Left ventricle myocardium inferior (tissue), 1 donor: ENCODE measurements at regions not wholly inside any gene's neighbourhood (a gene's known extent, or its start where the extent isn't known, plus 50 kb on each side); places are given as distances from the start of the nearest gene placed in this dataset.

ENCODE experiments used
- DNase-seq: peaks from one replicate; pipeline ENCODE4 v3.0.0-alpha.2; 2020
- H3K27ac ChIP-seq: fragments of 200-600 bp; replicated peaks from 2 replicates; pipeline ENCODE4 v1.8.0; 2021
- H3K27me3 ChIP-seq: fragments of 200-600 bp; 2 replicates; pipeline ENCODE4 v1.8.0; 2021; ENCODE audit warnings: low read depth
- H3K36me3 ChIP-seq: fragments of 200-600 bp; 2 replicates; pipeline ENCODE4 v1.8.0; 2021
- H3K4me1 ChIP-seq: fragments of 200-600 bp; 2 replicates; pipeline ENCODE4 v1.8.0; 2021
- H3K4me3 ChIP-seq: fragments of 200-600 bp; 2 replicates; pipeline ENCODE4 v1.8.0; 2021; ENCODE audit warnings: mild to moderate bottlenecking, moderate library complexity
- H3K9me3 ChIP-seq: fragments of 200-600 bp; replicated peaks from 2 replicates; pipeline ENCODE4 v1.8.0; 2021
- CTCF ChIP-seq: fragments of 200-600 bp; IDR thresholded peaks from 2 replicates; pipeline ENCODE4 v1.8.0; 2021; ENCODE audit warnings: antibody characterized with exemption, mild to moderate bottlenecking, borderline replicate concordance
- intact Hi-C: fragments of 100-400 bp; cut with micrococcal nuclease; formaldehyde crosslinking; loops from one replicate; pipeline ENCODE4 v1.11.0; 2022
- donor health status: DM: no; HTN: yes; CAD: no; lungs with severe emphysema.

- intact Hi-C loops = no loop called here
Measured at GRCh38 chr4:36737691-36738090, 456.3 kb downstream of the DTHD1 start.

GRCh38 chr4:36740796-36741310 is 459.4 kb downstream of the DTHD1 start:
- Histone ChIP-seq H3K4me1 (no peaks in the 10 kb centered on the region), H3K9me3 (no peaks in the 10 kb centered on the region), H3K4me3 (no peak overlapping the region), H3K27ac (no peak overlapping the region), H3K36me3 (no peaks in the 10 kb centered on the region), H3K27me3 (no peaks in the 10 kb centered on the region)
- intact Hi-C loops = no loop called here
- no peak for DNase-seq
- TF ChIP-seq CTCF = no peak

More at GRCh38 chr4:36737691-36738090, 456.3 kb downstream of the DTHD1 start:
- no peak for DNase-seq
- no peaks in the 10 kb centered on the region for H3K4me1 ChIP-seq
- no peak for TF ChIP-seq CTCF
- H3K36me3 ChIP-seq = no peaks in the 10 kb centered on the region
- no peaks in the 10 kb centered on the region for H3K9me3 ChIP-seq
- no peak overlapping the region for H3K27ac ChIP-seq
- no peaks in the 10 kb centered on the region for H3K27me3 ChIP-seq
- H3K4me3 ChIP-seq = no peak overlapping the region

GRCh38 chr4:36747277-36748129 is 466.1 kb downstream of the DTHD1 start:
- H3K36me3 ChIP-seq = no peaks in the 10 kb centered on the region
- no peaks in the 10 kb centered on the region for H3K4me1 ChIP-seq
- no peak for TF ChIP-seq CTCF
- no peak overlapping the region for H3K27ac ChIP-seq
- H3K9me3 ChIP-seq = no peaks in the 10 kb centered on the region
- DNase-seq = no peak
- intact Hi-C loops = no loop called here
- H3K4me3 ChIP-seq = no peak overlapping the region
- H3K27me3 ChIP-seq = no peaks in the 10 kb centered on the region

- no peak for DNase-seq
Measured at GRCh38 chr4:36753048-36753447, 471.6 kb downstream of the DTHD1 start.

More at GRCh38 chr4:36753048-36753447, 471.6 kb downstream of the DTHD1 start:
- no peaks in the 10 kb centered on the region for H3K36me3 ChIP-seq
- no peaks in the 10 kb centered on the region for H3K27me3 ChIP-seq
- TF ChIP-seq CTCF = no peak
- no peaks in the 10 kb centered on the region for H3K9me3 ChIP-seq
- intact Hi-C loops = no loop called here
- H3K4me3 ChIP-seq = no peak overlapping the region
- H3K4me1 ChIP-seq = no peaks in the 10 kb centered on the region
- H3K27ac ChIP-seq = no peak overlapping the region
